K562 (cell line): ENCODE measurements at regions not wholly inside any gene's neighbourhood (a gene's known extent, or its start where the extent isn't known, plus 50 kb on each side); places are given as distances from the start of the nearest gene placed in this dataset.

Experiments used
- CREBBP ChIP-seq: IDR thresholded peaks from one replicate; pipeline ENCODE4 v1.6.1; 2012; ENCODE audit warnings: low read depth, mild to moderate bottlenecking, control low read depth, inconsistent platforms, low read length
- FOS ChIP-seq: IDR thresholded peaks from 3 replicates; pipeline ENCODE4 v1.6.1; 2011; ENCODE audit not compliant: insufficient read length; ENCODE audit errors: extremely low read depth
- FOXA1 ChIP-seq: fragments of 450-650 bp; IDR thresholded peaks from 2 replicates; pipeline ENCODE4 v1.6.1; 2016; ENCODE audit warnings: mild to moderate bottlenecking, borderline replicate concordance
- MEF2A ChIP-seq: IDR thresholded peaks from 2 replicates; pipeline ENCODE4 v1.6.1; 2011; ENCODE audit warnings: low read depth, mild to moderate bottlenecking, low read length, moderate library complexity; ENCODE audit not compliant: control insufficient read depth
- MYBL2 ChIP-seq, 2 experiments: fragments of 450-650 bp in 1 of 2; sonication (generic) in 1 of 2; formaldehyde crosslinking in 1 of 2; IDR thresholded peaks; 2 replicates each; pipeline versions ENCODE4 v1.6.1 to v1.8.1; 2017 to 2022; ENCODE audit warnings: borderline replicate concordance in 1 of 2, inconsistent platforms in 1 of 2, low read depth in 1 of 2, mild to moderate bottlenecking in 1 of 2, missing genetic modification reagents in 1 of 2, moderate library complexity in 1 of 2
- U2AF1 ChIP-seq: fragments of 200-400 bp; formaldehyde crosslinking; optimal IDR thresholded peaks from 2 replicates; pipeline ENCODE3; 2017; ENCODE audit warnings: mild to moderate bottlenecking, low read depth, low read length, moderate library complexity
- TF ChIP-seq, protein P1 (sequence below): fragments of 450-650 bp; IDR thresholded peaks from 2 replicates; pipeline ENCODE4 v1.7.0; 2016; ENCODE audit warnings: borderline replicate concordance
- TF ChIP-seq, protein P2 (sequence below): IDR thresholded peaks from 2 replicates; pipeline ENCODE4 v1.6.1; 2011; ENCODE audit warnings: borderline replicate concordance, low read depth, mild to moderate bottlenecking, moderate library complexity, low read length; ENCODE audit not compliant: insufficient read depth, poor library complexity, severe bottlenecking
- TF ChIP-seq, protein P3 (sequence below): fragments of 250-450 bp; sonication (Bioruptor Pico); IDR thresholded peaks from 2 replicates; pipeline ENCODE4 v1.5.0; 2020; ENCODE audit warnings: mild to moderate bottlenecking

DNA sequence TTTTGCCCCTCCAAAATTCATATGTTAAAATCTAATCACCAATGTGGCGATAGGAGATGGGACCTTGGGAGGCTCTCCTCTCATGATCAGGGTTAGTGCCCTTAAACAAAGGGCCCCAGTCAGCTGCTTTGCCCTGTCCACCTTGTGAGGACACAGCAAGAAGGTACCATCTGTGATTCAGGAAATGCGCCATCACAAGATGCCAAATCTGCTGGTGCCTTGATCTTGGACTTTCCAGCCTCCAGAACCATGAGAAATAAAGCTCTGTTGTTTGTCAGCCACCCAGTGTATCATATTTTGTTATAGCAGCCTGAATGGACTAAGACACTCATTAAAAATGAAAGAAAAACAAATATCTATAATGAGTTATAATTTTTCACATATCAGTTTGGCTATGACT is 63.0 kb upstream of the NKD1 start (continued):
- no peak for TF ChIP-seq FOXA1
- TF ChIP-seq, protein P1, sequence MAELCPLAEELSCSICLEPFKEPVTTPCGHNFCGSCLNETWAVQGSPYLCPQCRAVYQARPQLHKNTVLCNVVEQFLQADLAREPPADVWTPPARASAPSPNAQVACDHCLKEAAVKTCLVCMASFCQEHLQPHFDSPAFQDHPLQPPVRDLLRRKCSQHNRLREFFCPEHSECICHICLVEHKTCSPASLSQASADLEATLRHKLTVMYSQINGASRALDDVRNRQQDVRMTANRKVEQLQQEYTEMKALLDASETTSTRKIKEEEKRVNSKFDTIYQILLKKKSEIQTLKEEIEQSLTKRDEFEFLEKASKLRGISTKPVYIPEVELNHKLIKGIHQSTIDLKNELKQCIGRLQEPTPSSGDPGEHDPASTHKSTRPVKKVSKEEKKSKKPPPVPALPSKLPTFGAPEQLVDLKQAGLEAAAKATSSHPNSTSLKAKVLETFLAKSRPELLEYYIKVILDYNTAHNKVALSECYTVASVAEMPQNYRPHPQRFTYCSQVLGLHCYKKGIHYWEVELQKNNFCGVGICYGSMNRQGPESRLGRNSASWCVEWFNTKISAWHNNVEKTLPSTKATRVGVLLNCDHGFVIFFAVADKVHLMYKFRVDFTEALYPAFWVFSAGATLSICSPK = no peak
- TF ChIP-seq, protein P2, sequence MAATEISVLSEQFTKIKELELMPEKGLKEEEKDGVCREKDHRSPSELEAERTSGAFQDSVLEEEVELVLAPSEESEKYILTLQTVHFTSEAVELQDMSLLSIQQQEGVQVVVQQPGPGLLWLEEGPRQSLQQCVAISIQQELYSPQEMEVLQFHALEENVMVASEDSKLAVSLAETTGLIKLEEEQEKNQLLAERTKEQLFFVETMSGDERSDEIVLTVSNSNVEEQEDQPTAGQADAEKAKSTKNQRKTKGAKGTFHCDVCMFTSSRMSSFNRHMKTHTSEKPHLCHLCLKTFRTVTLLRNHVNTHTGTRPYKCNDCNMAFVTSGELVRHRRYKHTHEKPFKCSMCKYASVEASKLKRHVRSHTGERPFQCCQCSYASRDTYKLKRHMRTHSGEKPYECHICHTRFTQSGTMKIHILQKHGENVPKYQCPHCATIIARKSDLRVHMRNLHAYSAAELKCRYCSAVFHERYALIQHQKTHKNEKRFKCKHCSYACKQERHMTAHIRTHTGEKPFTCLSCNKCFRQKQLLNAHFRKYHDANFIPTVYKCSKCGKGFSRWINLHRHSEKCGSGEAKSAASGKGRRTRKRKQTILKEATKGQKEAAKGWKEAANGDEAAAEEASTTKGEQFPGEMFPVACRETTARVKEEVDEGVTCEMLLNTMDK = no peak
- no peak for TF ChIP-seq MEF2A
- no peak for TF ChIP-seq CREBBP
- TF ChIP-seq, protein P3, sequence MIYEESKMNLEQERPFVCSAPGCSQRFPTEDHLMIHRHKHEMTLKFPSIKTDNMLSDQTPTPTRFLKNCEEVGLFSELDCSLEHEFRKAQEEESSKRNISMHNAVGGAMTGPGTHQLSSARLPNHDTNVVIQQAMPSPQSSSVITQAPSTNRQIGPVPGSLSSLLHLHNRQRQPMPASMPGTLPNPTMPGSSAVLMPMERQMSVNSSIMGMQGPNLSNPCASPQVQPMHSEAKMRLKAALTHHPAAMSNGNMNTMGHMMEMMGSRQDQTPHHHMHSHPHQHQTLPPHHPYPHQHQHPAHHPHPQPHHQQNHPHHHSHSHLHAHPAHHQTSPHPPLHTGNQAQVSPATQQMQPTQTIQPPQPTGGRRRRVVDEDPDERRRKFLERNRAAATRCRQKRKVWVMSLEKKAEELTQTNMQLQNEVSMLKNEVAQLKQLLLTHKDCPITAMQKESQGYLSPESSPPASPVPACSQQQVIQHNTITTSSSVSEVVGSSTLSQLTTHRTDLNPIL (CRISPR knock-in tag) = no peak
- no peak for TF ChIP-seq U2AF1
- TF ChIP-seq FOS = no peak
- no peak for TF ChIP-seq MYBL2 (IDR thresholded peaks at IDR 0.05; ENCODE audit: low read depth)
- TF ChIP-seq MYBL2 (CRISPR knock-in tag; IDR thresholded peaks at IDR 0.05; ENCODE audit: borderline replicate concordance) = no peak
